ENCODE measurements at regions not wholly inside any gene's neighbourhood (a gene's known extent, or its start where the extent isn't known, plus 50 kb on each side); places are given as distances from the start of the nearest gene placed in this dataset.

DNA sequence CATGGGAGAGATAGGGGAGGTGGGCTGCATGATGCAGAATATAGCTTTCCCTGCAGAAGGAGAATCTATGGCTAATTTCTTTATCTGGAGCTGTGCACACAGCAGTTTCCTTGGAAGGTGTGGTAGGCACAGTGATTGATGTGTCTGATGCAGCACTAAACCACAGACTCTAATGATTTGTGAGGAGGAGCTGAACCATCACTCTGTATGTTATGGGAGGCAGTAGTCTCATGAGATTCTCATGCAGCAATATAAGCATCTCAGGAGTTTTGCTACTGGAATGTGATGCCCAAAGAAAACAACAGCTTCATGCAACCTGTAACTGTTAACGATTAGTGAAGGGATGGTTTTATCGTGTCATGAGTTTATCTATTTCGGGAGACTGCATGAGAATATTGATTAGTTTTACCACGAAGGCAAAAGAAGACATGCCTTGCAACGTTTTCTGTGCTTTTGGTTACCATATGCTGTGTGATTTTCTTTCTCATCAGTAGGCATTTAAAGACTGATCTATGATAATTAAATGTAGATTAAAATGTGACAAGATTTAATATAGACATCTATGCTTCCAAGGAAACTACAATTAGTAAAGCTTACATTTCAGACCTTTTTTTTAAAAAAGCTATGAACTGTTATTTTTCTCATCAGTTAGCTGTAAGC, 286.8 kb downstream of the ARL6IP6 start:
- Histone ChIP-seq H3K4me1 (ENCODE audit: control insufficient read depth, insufficient read depth, low read length) (no peaks in the 10 kb centered on the region), H3K27ac (ENCODE audit: low read depth, low read length) (no peak overlapping the region), H3K36me3 (ENCODE audit: control insufficient read depth, insufficient read depth, low read length) (no peaks in the 10 kb centered on the region), H3K4me3 (ENCODE audit: low read depth, low read length) (no peak overlapping the region), H3K9me3 (ENCODE audit: control insufficient read depth, insufficient read depth, low read length) (no peaks in the 10 kb centered on the region), H3K27me3 (ENCODE audit: control insufficient read depth, insufficient read depth, low read length) (no peaks in the 10 kb centered on the region)
- peak in 4 of 6 donors; percentile 1 to 76 (median 32) for DNase-seq (ENCODE audit: low read depth in 4 of 6, low spot score in 6 of 6)
- 63% methylated on average over 3 of the region's 5 CpGs for WGBS (ENCODE audit: insufficient coverage)

GRCh38 chr2:153004627-153005026, 286.2 kb downstream of the ARL6IP6 start:
- Histone ChIP-seq H3K4me1 (ENCODE audit: control insufficient read depth, insufficient read depth, low read length) (no peaks in the 10 kb centered on the region), H3K36me3 (ENCODE audit: control insufficient read depth, insufficient read depth, low read length) (no peaks in the 10 kb centered on the region), H3K4me3 (ENCODE audit: low read depth, low read length) (no peak overlapping the region), H3K27ac (ENCODE audit: low read depth, low read length) (no peak overlapping the region), H3K9me3 (ENCODE audit: control insufficient read depth, insufficient read depth, low read length) (no peaks in the 10 kb centered on the region), H3K27me3 (ENCODE audit: control insufficient read depth, insufficient read depth, low read length) (no peaks in the 10 kb centered on the region)
- no peak for DNase-seq (ENCODE audit: low read depth in 4 of 6, low spot score in 6 of 6)
- WGBS (ENCODE audit: insufficient coverage), result no CpG with 5 or more reads among the region's 3 CpGs

DNA sequence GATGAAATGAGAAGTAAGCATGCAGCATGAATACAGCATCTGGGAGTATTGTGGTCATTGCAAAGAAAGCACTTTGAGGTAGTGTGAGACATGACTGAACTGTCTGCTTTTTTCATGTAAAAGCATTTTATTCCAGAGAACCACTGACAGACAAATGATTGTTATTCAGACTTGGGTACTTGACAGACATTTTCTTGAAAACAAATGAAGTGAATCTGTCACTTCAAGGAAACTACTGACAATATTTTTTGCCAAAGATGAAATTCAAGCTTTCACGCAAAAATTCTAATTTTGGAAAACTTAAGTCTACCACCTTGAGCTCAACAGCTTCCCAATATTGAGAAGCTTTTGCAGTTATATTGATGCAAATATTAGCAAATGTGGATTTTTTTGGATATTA, 255.7 kb downstream of the ARL6IP6 start:
- no peaks in the 10 kb centered on the region for H3K36me3 ChIP-seq (ENCODE audit: control insufficient read depth, insufficient read depth, low read length)
- no peaks in the 10 kb centered on the region for H3K4me1 ChIP-seq (ENCODE audit: control insufficient read depth, insufficient read depth, low read length)
- H3K27ac ChIP-seq (ENCODE audit: low read depth, low read length), result no peak overlapping the region
- DNase-seq (ENCODE audit: low read depth in 4 of 6, low spot score in 6 of 6), result peak in 1 of 6 donors; percentile 24
- no CpG with 5 or more reads among the region's 1 CpG for WGBS (ENCODE audit: insufficient coverage)
- H3K4me3 ChIP-seq (ENCODE audit: low read depth, low read length), result no peak overlapping the region
- peaks cover 5% of the 10 kb centered on the region for H3K9me3 ChIP-seq (ENCODE audit: control insufficient read depth, insufficient read depth, low read length)
- no peaks in the 10 kb centered on the region for H3K27me3 ChIP-seq (ENCODE audit: control insufficient read depth, insufficient read depth, low read length)

DNA sequence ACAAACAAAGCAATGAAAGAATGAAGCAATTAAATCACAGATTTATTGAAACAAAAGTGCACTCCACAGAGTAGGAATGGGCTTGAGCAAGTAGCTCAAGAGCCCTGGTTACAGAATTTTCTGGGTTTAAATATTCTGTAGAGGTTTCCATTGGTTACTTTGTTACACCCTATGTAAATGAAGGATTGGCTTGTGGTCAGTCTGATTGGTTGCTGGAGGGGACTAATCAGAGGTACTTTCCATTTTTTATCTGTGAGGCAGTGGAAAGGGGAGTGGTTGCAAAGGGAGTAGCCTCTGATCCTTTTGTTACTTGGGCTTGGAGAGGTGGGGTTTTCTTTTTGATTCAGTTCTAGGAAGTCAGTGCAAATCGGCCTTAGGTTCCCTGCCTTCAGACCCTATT, 253.3 kb downstream of the ARL6IP6 start:
- Histone ChIP-seq H3K27ac (ENCODE audit: low read depth, low read length) (no peak overlapping the region), H3K4me1 (ENCODE audit: control insufficient read depth, insufficient read depth, low read length) (no peaks in the 10 kb centered on the region), H3K4me3 (ENCODE audit: low read depth, low read length) (no peak overlapping the region), H3K9me3 (ENCODE audit: control insufficient read depth, insufficient read depth, low read length) (peaks cover 5% of the 10 kb centered on the region), H3K36me3 (ENCODE audit: control insufficient read depth, insufficient read depth, low read length) (no peaks in the 10 kb centered on the region), H3K27me3 (ENCODE audit: control insufficient read depth, insufficient read depth, low read length) (no peaks in the 10 kb centered on the region)
- no peak for DNase-seq (ENCODE audit: low read depth in 4 of 6, low spot score in 6 of 6)
- no CpG with 5 or more reads among the region's 1 CpG for WGBS (ENCODE audit: insufficient coverage)

DNA sequence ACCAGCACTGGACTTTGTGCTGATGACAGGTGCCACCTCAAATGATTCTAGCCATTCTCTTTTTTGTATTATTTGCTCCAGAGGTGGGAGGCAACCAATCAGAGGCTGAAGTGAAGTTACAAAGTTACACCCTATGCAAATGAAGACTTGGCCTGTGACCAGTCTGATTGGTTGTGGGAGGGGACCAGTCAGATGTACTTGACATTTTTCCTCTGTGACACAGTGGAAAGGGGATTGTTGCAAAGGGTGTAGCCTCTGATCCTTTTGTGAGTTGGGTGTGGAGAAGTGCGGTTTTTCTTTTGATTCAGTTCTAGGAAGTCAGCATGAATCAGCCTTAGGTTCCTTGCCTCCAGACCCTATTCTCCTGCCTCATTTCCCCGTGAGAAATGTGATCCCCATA, 244.0 kb downstream of the ARL6IP6 start:
- no peak for DNase-seq (ENCODE audit: low read depth in 4 of 6, low spot score in 6 of 6)
- no peaks in the 10 kb centered on the region for H3K4me1 ChIP-seq (ENCODE audit: control insufficient read depth, insufficient read depth, low read length)
- H3K36me3 ChIP-seq (ENCODE audit: control insufficient read depth, insufficient read depth, low read length), result no peaks in the 10 kb centered on the region
- no peak overlapping the region for H3K4me3 ChIP-seq (ENCODE audit: low read depth, low read length)
- H3K27ac ChIP-seq (ENCODE audit: low read depth, low read length), result no peak overlapping the region
- WGBS (ENCODE audit: insufficient coverage), result 100% methylated on average over 1 of the region's 2 CpGs
- no peaks in the 10 kb centered on the region for H3K27me3 ChIP-seq (ENCODE audit: control insufficient read depth, insufficient read depth, low read length)
- H3K9me3 ChIP-seq (ENCODE audit: control insufficient read depth, insufficient read depth, low read length), result no peaks in the 10 kb centered on the region

DNA sequence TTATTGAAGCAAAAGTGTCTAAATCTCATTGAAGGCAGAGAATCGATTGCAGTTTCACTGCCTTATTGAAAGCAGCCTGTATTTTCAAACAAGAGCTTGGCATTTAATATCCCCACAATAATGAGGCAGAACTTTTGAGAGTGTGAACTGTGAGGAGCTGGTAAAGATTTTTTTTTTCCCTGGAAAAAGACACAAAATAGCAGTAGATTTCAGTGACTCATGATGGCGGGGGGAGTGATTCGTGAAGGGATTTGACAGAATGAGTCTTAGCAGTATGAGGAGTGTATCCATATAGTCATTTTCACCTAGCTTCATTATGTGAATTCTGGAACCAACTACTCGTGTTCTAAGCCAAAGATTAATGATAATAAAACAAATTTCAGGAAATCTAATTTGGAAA, 242.9 kb downstream of the ARL6IP6 start:
- Histone ChIP-seq H3K4me1 (ENCODE audit: control insufficient read depth, insufficient read depth, low read length) (no peaks in the 10 kb centered on the region), H3K9me3 (ENCODE audit: control insufficient read depth, insufficient read depth, low read length) (no peaks in the 10 kb centered on the region), H3K27me3 (ENCODE audit: control insufficient read depth, insufficient read depth, low read length) (no peaks in the 10 kb centered on the region), H3K4me3 (ENCODE audit: low read depth, low read length) (no peak overlapping the region), H3K27ac (ENCODE audit: low read depth, low read length) (no peak overlapping the region), H3K36me3 (ENCODE audit: control insufficient read depth, insufficient read depth, low read length) (no peaks in the 10 kb centered on the region)
- peak in 2 of 6 donors; percentile 7 to 19 for DNase-seq (ENCODE audit: low read depth in 4 of 6, low spot score in 6 of 6)
- no CpG with 5 or more reads among the region's 4 CpGs for WGBS (ENCODE audit: insufficient coverage)

GRCh38 chr2:152950126-152950525, 231.7 kb downstream of the ARL6IP6 start:
- WGBS (ENCODE audit: insufficient coverage), result 44% methylated on average over 1 of the region's 2 CpGs
- Histone ChIP-seq H3K4me1 (ENCODE audit: control insufficient read depth, insufficient read depth, low read length) (no peaks in the 10 kb centered on the region), H3K4me3 (ENCODE audit: low read depth, low read length) (no peak overlapping the region), H3K36me3 (ENCODE audit: control insufficient read depth, insufficient read depth, low read length) (no peaks in the 10 kb centered on the region), H3K27ac (ENCODE audit: low read depth, low read length) (no peak overlapping the region), H3K27me3 (ENCODE audit: control insufficient read depth, insufficient read depth, low read length) (no peaks in the 10 kb centered on the region), H3K9me3 (ENCODE audit: control insufficient read depth, insufficient read depth, low read length) (no peaks in the 10 kb centered on the region)
- peak in 1 of 6 donors; percentile 22 for DNase-seq (ENCODE audit: low read depth in 4 of 6, low spot score in 6 of 6)

- 100% methylated on average over 1 of the region's 2 CpGs for WGBS (ENCODE audit: insufficient coverage)
- H3K27ac ChIP-seq (ENCODE audit: low read depth, low read length), result no peak overlapping the region
- no peak for DNase-seq (ENCODE audit: low read depth in 4 of 6, low spot score in 6 of 6)
- H3K36me3 ChIP-seq (ENCODE audit: control insufficient read depth, insufficient read depth, low read length), result no peaks in the 10 kb centered on the region
- H3K27me3 ChIP-seq (ENCODE audit: control insufficient read depth, insufficient read depth, low read length), result no peaks in the 10 kb centered on the region
- H3K9me3 ChIP-seq (ENCODE audit: control insufficient read depth, insufficient read depth, low read length), result peaks cover 3% of the 10 kb centered on the region
- H3K4me1 ChIP-seq (ENCODE audit: control insufficient read depth, insufficient read depth, low read length), result no peaks in the 10 kb centered on the region
- H3K4me3 ChIP-seq (ENCODE audit: low read depth, low read length), result no peak overlapping the region
Measured at GRCh38 chr2:152944099-152944498, 225.7 kb downstream of the ARL6IP6 start.

- peak in 1 of 6 donors; percentile 47 for DNase-seq (ENCODE audit: low read depth in 4 of 6, low spot score in 6 of 6)
- peaks cover 3% of the 10 kb centered on the region for H3K9me3 ChIP-seq (ENCODE audit: control insufficient read depth, insufficient read depth, low read length)
- no peaks in the 10 kb centered on the region for H3K36me3 ChIP-seq (ENCODE audit: control insufficient read depth, insufficient read depth, low read length)
- H3K4me3 ChIP-seq (ENCODE audit: low read depth, low read length), result no peak overlapping the region
- H3K27me3 ChIP-seq (ENCODE audit: control insufficient read depth, insufficient read depth, low read length), result no peaks in the 10 kb centered on the region
- WGBS (ENCODE audit: insufficient coverage), result no CpG with 5 or more reads among the region's 3 CpGs
- no peaks in the 10 kb centered on the region for H3K4me1 ChIP-seq (ENCODE audit: control insufficient read depth, insufficient read depth, low read length)
- no peak overlapping the region for H3K27ac ChIP-seq (ENCODE audit: low read depth, low read length)
Measured at GRCh38 chr2:152942940-152943440, 224.6 kb downstream of the ARL6IP6 start.

GRCh38 chr2:152930501-152930900, 212.1 kb downstream of the ARL6IP6 start:
- Histone ChIP-seq H3K27me3 (ENCODE audit: control insufficient read depth, insufficient read depth, low read length) (no peaks in the 10 kb centered on the region), H3K9me3 (ENCODE audit: control insufficient read depth, insufficient read depth, low read length) (no peaks in the 10 kb centered on the region), H3K4me3 (ENCODE audit: low read depth, low read length) (no peak overlapping the region), H3K36me3 (ENCODE audit: control insufficient read depth, insufficient read depth, low read length) (no peaks in the 10 kb centered on the region), H3K27ac (ENCODE audit: low read depth, low read length) (no peak overlapping the region), H3K4me1 (ENCODE audit: control insufficient read depth, insufficient read depth, low read length) (peaks cover 5% of the 10 kb centered on the region)
- 80% methylated on average over 1 of the region's 2 CpGs for WGBS (ENCODE audit: insufficient coverage)
- no peak for DNase-seq (ENCODE audit: low read depth in 4 of 6, low spot score in 6 of 6)
